ENCODE measurements at regions not wholly inside any gene's neighbourhood (a gene's known extent, or its start where the extent isn't known, plus 50 kb on each side); places are given as distances from the start of the nearest gene placed in this dataset.

DNA sequence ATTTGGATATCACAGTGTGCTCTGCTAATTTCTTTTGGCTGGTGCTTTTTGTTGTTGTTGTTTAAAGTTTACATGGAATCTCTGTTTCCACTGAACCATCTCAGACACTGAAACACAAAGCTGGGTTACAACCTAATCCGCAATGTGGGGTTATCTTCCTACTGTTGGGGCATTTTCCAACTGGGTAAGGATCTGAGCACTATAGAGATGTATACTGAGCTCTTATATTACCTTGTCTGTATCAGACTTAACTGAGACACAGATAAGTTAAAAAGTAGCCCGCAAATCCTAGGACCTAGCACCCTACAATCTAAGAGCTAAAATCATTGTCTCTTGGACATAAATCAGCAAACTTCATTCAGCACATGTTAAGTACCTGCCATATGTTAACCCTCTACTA, 169.2 kb downstream of the LTN1 start:
- H3K4me3 ChIP-seq (replicated peaks in 1 of 3; ENCODE audit: low read depth in 2 of 3, low read length in 3 of 3) = no peak overlapping the region
- H3K27me3 ChIP-seq (ENCODE audit: control insufficient read depth in 2 of 2, insufficient read depth in 2 of 2, low read length in 2 of 2) = no peaks in the 10 kb centered on the region
- peaks cover 0 to 3% (median 2%) of the 10 kb centered on the region in 3 donors for H3K27me3 Mint-ChIP-seq (ENCODE audit: low read depth in 3 of 3)
- intact Hi-C loops (cut with micrococcal nuclease) = no loop called here
- H3K9ac ChIP-seq (ENCODE audit: insufficient read depth, low read length, poor library complexity, severe bottlenecking) = no peak overlapping the region
- H3K36me3 Mint-ChIP-seq = no peaks in the 10 kb centered on the region
- no peaks in the 10 kb centered on the region for H4K20me1 ChIP-seq (ENCODE audit: insufficient read depth, low read length)
- no peaks in the 10 kb centered on the region for H3K79me2 ChIP-seq (ENCODE audit: insufficient read depth, low read length)
- no peak for DNase-seq
- H3K4me2 ChIP-seq (replicated peaks; ENCODE audit: extremely low read depth, low read length, poor library complexity, severe bottlenecking) = no peak overlapping the region
- no peak overlapping the region for H2AFZ ChIP-seq (ENCODE audit: insufficient read depth, low read depth, low read length, poor library complexity, severe bottlenecking)
- no peaks in the 10 kb centered on the region for H3K9me3 ChIP-seq (replicated peaks in 1 of 2; ENCODE audit: control insufficient read depth in 1 of 2, insufficient read depth in 1 of 2, low read length in 2 of 2)
- H3K27ac ChIP-seq (ENCODE audit: low read depth in 1 of 2, low read length in 2 of 2) = no peak overlapping the region
- no peak overlapping the region for H3K27ac Mint-ChIP-seq
- H3K4me3 Mint-ChIP-seq = no peak overlapping the region
- peaks cover 0 to 5% (median 0%) of the 10 kb centered on the region in 7 donors for H3K9me3 Mint-ChIP-seq
- H3K4me1 ChIP-seq (ENCODE audit: control insufficient read depth in 1 of 2, insufficient read depth in 2 of 2, low read length in 2 of 2) = no peaks in the 10 kb centered on the region
- no CpG with 5 or more reads among the region's 2 CpGs for WGBS (ENCODE audit: insufficient coverage)
- H3K4me1 Mint-ChIP-seq = no peaks in the 10 kb centered on the region
- H3K36me3 ChIP-seq (replicated peaks in 1 of 2; ENCODE audit: control insufficient read depth in 1 of 2, insufficient read depth in 2 of 2, low read length in 2 of 2) = no peaks in the 10 kb centered on the region
- TF ChIP-seq, protein P1, sequence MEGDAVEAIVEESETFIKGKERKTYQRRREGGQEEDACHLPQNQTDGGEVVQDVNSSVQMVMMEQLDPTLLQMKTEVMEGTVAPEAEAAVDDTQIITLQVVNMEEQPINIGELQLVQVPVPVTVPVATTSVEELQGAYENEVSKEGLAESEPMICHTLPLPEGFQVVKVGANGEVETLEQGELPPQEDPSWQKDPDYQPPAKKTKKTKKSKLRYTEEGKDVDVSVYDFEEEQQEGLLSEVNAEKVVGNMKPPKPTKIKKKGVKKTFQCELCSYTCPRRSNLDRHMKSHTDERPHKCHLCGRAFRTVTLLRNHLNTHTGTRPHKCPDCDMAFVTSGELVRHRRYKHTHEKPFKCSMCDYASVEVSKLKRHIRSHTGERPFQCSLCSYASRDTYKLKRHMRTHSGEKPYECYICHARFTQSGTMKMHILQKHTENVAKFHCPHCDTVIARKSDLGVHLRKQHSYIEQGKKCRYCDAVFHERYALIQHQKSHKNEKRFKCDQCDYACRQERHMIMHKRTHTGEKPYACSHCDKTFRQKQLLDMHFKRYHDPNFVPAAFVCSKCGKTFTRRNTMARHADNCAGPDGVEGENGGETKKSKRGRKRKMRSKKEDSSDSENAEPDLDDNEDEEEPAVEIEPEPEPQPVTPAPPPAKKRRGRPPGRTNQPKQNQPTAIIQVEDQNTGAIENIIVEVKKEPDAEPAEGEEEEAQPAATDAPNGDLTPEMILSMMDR (IDR thresholded peaks at IDR 0.05) = no peak

DNA sequence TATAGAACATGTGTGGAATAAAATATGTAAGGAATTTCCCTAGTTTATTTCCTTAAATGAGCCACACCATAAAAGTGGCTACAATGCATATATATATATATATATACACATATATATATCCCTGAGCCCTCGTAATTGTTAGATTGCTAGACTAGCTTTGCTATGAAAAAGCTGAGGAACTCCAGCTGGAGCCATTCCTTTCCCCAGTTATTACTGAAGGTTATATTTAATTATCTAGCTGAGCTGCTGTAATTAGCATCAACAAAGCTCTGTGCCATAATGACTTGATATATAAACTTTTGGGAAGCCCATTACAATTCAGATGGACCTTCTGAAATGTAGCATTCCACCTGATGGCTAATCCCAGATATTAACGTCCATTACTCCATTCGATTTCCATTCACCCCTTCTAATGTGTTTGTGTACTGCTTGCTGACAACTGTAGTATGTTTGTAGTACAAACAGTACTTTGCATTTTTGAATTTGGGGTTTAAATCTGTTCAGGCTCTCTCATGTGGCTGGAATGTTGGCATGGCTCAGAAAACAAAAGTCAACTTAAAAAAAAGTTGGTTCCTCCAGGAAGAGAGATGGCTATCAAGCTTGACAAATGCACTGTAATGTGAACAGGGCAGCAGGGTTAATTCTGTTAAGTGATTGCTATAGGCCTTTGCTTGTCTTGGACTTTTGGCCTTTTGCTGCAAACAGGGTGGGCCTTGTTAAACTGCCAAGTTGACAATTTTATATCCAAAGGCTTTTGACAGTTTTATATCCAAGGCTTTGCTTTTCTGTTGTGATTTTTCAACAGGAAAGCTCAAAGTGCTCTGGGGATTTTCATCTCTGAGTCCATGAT, 170.0 kb downstream of the LTN1 start:
- TF ChIP-seq, protein P1 (IDR thresholded peaks at IDR 0.05) = no peak
- Mint-ChIP-seq H3K36me3 (no peaks in the 10 kb centered on the region), H3K4me3 (no peak overlapping the region), H3K27me3 (ENCODE audit: low read depth in 3 of 3) (peaks cover 0 to 3% (median 2%) of the 10 kb centered on the region in 3 donors), H3K27ac (no peak overlapping the region), H3K4me1 (no peaks in the 10 kb centered on the region), H3K9me3 (peaks cover 0 to 5% (median 0%) of the 10 kb centered on the region in 7 donors)
- no peak overlapping the region for H2AFZ ChIP-seq (ENCODE audit: insufficient read depth, low read depth, low read length, poor library complexity, severe bottlenecking)
- H3K4me2 ChIP-seq (replicated peaks; ENCODE audit: extremely low read depth, low read length, poor library complexity, severe bottlenecking) = no peak overlapping the region
- no peak overlapping the region for H3K27ac ChIP-seq (ENCODE audit: low read depth in 1 of 2, low read length in 2 of 2)
- no peaks in the 10 kb centered on the region for H3K9me3 ChIP-seq (replicated peaks in 1 of 2; ENCODE audit: control insufficient read depth in 1 of 2, insufficient read depth in 1 of 2, low read length in 2 of 2)
- no peaks in the 10 kb centered on the region for H3K4me1 ChIP-seq (ENCODE audit: control insufficient read depth in 1 of 2, insufficient read depth in 2 of 2, low read length in 2 of 2)
- H3K79me2 ChIP-seq (ENCODE audit: insufficient read depth, low read length) = no peaks in the 10 kb centered on the region
- no peaks in the 10 kb centered on the region for H4K20me1 ChIP-seq (ENCODE audit: insufficient read depth, low read length)
- no peaks in the 10 kb centered on the region for H3K36me3 ChIP-seq (replicated peaks in 1 of 2; ENCODE audit: control insufficient read depth in 1 of 2, insufficient read depth in 2 of 2, low read length in 2 of 2)
- no peak overlapping the region for H3K4me3 ChIP-seq (replicated peaks in 1 of 3; ENCODE audit: low read depth in 2 of 3, low read length in 3 of 3)
- WGBS (ENCODE audit: insufficient coverage) = no CpG with 5 or more reads among the region's 3 CpGs
- H3K9ac ChIP-seq (ENCODE audit: insufficient read depth, low read length, poor library complexity, severe bottlenecking) = no peak overlapping the region
- no peaks in the 10 kb centered on the region for H3K27me3 ChIP-seq (ENCODE audit: control insufficient read depth in 2 of 2, insufficient read depth in 2 of 2, low read length in 2 of 2)
- DNase-seq = no peak
- intact Hi-C loops (cut with micrococcal nuclease) = no loop called here
